ENCODE measurements at regions not wholly inside any gene's neighbourhood (a gene's known extent, or its start where the extent isn't known, plus 50 kb on each side); places are given as distances from the start of the nearest gene placed in this dataset.

- TF ChIP-seq POLR2AphosphoS2 (conservative IDR thresholded peaks at IDR 0.05; ENCODE audit: low read length) (no peak), TP53 (CRISPR knock-in tag; IDR thresholded peaks at IDR 0.05) (no peak), SREBF2 (IDR thresholded peaks at IDR 0.05) (no peak), ZNF302 (CRISPR knock-in tag; IDR thresholded peaks at IDR 0.05) (no peak), CEBPB (IDR thresholded peaks at IDR 0.05) (no peak), NFE2L2 (conservative IDR thresholded peaks at IDR 0.05; ENCODE audit: low read length) (no peak)
These were observed 137.3 kb upstream of the AGR3 start (continued) for GRCh38 chr7:17019106-17019505.

GRCh38 chr7:17020250-17020649 lies 138.5 kb upstream of the AGR3 start:
- H3K4me1 ChIP-seq: no peaks in the 10 kb centered on the region; the same call in 2 of the 3 replicates
- no peak for DNase-seq (ENCODE audit: low read depth in 1 of 2, low spot score in 1 of 2)
- TF ChIP-seq FOSL2 (IDR thresholded peaks at IDR 0.05) (no peak), FOSL2 (CRISPR knock-in tag; IDR thresholded peaks at IDR 0.05) (no peak), ESRRA (IDR thresholded peaks at IDR 0.05; ENCODE audit: borderline replicate concordance, low read length) (no peak), HEYL (CRISPR knock-in tag; IDR thresholded peaks at IDR 0.05) (no peak), MAFK (IDR thresholded peaks at IDR 0.05; ENCODE audit: partially characterized antibody) (no peak), PBX3 (IDR thresholded peaks at IDR 0.05) (no peak), CBX8 (IDR thresholded peaks at IDR 0.05) (no peak), CHD4 (IDR thresholded peaks at IDR 0.05; ENCODE audit: borderline replicate concordance) (no peak), HMGXB4 (CRISPR knock-in tag; IDR thresholded peaks at IDR 0.05; ENCODE audit: borderline replicate concordance) (no peak)
- TF ChIP-seq, protein P1, sequence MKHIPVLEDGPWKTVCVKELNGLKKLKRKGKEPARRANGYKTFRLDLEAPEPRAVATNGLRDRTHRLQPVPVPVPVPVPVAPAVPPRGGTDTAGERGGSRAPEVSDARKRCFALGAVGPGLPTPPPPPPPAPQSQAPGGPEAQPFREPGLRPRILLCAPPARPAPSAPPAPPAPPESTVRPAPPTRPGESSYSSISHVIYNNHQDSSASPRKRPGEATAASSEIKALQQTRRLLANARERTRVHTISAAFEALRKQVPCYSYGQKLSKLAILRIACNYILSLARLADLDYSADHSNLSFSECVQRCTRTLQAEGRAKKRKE (CRISPR knock-in tag; IDR thresholded peaks at IDR 0.05; ENCODE audit: low read depth): no peak
- FAIRE-seq: peak; percentile 67
- POLR2A ChIA-PET: no interaction called here
- no peak overlapping the region for H3K4me2 ChIP-seq
- CTCF ChIA-PET: interaction anchor here (0.6 kb wide), 1 partner anchor 14 kb away, joined by 3 read pairs; no protein-coding TSS in a partner anchor
- no peaks in the 10 kb centered on the region for H3K9me3 ChIP-seq
- WGBS (ENCODE audit: missing lambda C conversion rate): 13% methylated on average over 1 of the region's 1 CpG
- no peak for ATAC-seq
- no peak overlapping the region for H3K27ac ChIP-seq
- no peak overlapping the region for H3K4me3 ChIP-seq

DNA sequence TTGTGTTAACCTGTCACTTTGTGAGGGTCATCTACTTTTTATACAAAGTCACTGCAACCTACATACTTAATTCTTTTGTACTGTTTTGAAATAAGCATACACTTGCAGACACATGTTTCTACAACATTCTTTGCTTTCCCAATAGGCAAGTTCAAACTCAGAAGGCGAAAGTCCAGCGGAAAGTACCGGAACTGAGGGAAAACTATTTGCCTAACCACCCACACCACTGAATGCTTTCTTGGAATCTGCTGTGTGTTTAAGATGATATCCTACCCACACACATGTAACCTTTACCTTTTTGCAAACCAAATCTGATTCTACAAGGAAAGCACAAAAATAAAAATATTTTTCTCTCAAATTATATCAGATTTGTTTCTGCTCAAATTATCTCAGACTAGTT lies 139.4 kb upstream of the AGR3 start:
- FAIRE-seq: no peak
- no peak overlapping the region for H3K4me3 ChIP-seq
- TF ChIP-seq SMC3 (IDR thresholded peaks at IDR 0.05) (no peak), NFE2L2 (conservative IDR thresholded peaks at IDR 0.05; ENCODE audit: low read length) (no peak), HOXB5 (CRISPR knock-in tag; IDR thresholded peaks at IDR 0.05) (no peak), MAFK (IDR thresholded peaks at IDR 0.05; ENCODE audit: partially characterized antibody) (no peak), BHLHE40 (IDR thresholded peaks at IDR 0.05; ENCODE audit: low read depth, low read length) (no peak), HMGXB4 (CRISPR knock-in tag; IDR thresholded peaks at IDR 0.05; ENCODE audit: borderline replicate concordance) (no peak), JUN (IDR thresholded peaks at IDR 0.05) (no peak), TP53 (CRISPR knock-in tag; IDR thresholded peaks at IDR 0.05) (no peak), TFCP2L1 (CRISPR knock-in tag; IDR thresholded peaks at IDR 0.05) (no peak), HEYL (CRISPR knock-in tag; IDR thresholded peaks at IDR 0.05) (no peak)
- TF ChIP-seq, protein P2, sequence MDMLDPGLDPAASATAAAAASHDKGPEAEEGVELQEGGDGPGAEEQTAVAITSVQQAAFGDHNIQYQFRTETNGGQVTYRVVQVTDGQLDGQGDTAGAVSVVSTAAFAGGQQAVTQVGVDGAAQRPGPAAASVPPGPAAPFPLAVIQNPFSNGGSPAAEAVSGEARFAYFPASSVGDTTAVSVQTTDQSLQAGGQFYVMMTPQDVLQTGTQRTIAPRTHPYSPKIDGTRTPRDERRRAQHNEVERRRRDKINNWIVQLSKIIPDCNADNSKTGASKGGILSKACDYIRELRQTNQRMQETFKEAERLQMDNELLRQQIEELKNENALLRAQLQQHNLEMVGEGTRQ (IDR thresholded peaks at IDR 0.05): no peak
- TF ChIP-seq, protein P1 (CRISPR knock-in tag; IDR thresholded peaks at IDR 0.05; ENCODE audit: low read depth): no peak
- H3K9me3 ChIP-seq: no peaks in the 10 kb centered on the region
- H3K4me1 ChIP-seq: no peaks in the 10 kb centered on the region; the same call in 2 of the 3 replicates
- POLR2A ChIA-PET: no interaction called here
- whole genome bisulfite sequencing (ENCODE audit: missing lambda C conversion rate): 69% methylated on average over 3 of the region's 3 CpGs
- H3K27ac ChIP-seq: no peak overlapping the region
- CTCF ChIA-PET: interaction anchor here (1.1 kb wide), 1 partner anchor 85 kb away, joined by 3 read pairs; no protein-coding TSS in a partner anchor
- no peak for DNase-seq (ENCODE audit: low read depth in 1 of 2, low spot score in 1 of 2)
- peak overlapping the region; percentile 19; the same call in 1 of the 3 replicates for H3K4me2 ChIP-seq
- ATAC-seq: no peak
